Fibroblast of villous mesenchyme (primary cell): ENCODE measurements at regions not wholly inside any gene's neighbourhood (a gene's known extent, or its start where the extent isn't known, plus 50 kb on each side); places are given as distances from the start of the nearest gene placed in this dataset.
A peak's percentile ranks its signal among the peaks of the same experiment; 100 is the strongest.

ENCODE experiments used
- DNase-seq: peaks from one replicate; pipeline ENCODE4 v3.0.0-alpha.2; 2010; ENCODE audit warnings: low read depth
- H3K4me3 ChIP-seq: 2 replicates; pipeline ENCODE4 v1.5.1; 2011; ENCODE audit warnings: low read depth, mild to moderate bottlenecking, low read length
- CTCF ChIP-seq: IDR thresholded peaks from 2 replicates; pipeline ENCODE4 v1.5.1; 2012; ENCODE audit warnings: low read depth, mild to moderate bottlenecking, low read length; ENCODE audit not compliant: insufficient read depth

- no peak for DNase-seq
- TF ChIP-seq CTCF = no peak
- H3K4me3 ChIP-seq = no peak overlapping the region
Measured at GRCh38 chr7:11221984-11222383, 248.3 kb downstream of the PHF14 start.

- no peak for DNase-seq
- no peak overlapping the region for H3K4me3 ChIP-seq
- TF ChIP-seq CTCF = no peak
Measured at GRCh38 chr7:11224535-11224934, 250.9 kb downstream of the PHF14 start.

- H3K4me3 ChIP-seq = no peak overlapping the region
- DNase-seq = peak; percentile 20
- no peak for TF ChIP-seq CTCF
Measured at GRCh38 chr7:11228515-11228914, 254.8 kb downstream of the PHF14 start.

- DNase-seq = peak; percentile 33
- H3K4me3 ChIP-seq = no peak overlapping the region
- no peak for TF ChIP-seq CTCF
Measured at GRCh38 chr7:11231190-11231589, 257.5 kb downstream of the PHF14 start.

- no peak overlapping the region for H3K4me3 ChIP-seq
- no peak for DNase-seq
- no peak for TF ChIP-seq CTCF
Measured at GRCh38 chr7:11232462-11232861, 258.8 kb downstream of the PHF14 start.

GRCh38 chr7:11233871-11234270, 260.2 kb downstream of the PHF14 start:
- DNase-seq = no peak
- TF ChIP-seq CTCF = no peak

GRCh38 chr7:11235491-11235890, 261.8 kb downstream of the PHF14 start:
- no peak for TF ChIP-seq CTCF
- no peak overlapping the region for H3K4me3 ChIP-seq
- no peak for DNase-seq

More at GRCh38 chr7:11233871-11234270, 260.2 kb downstream of the PHF14 start:
- H3K4me3 ChIP-seq = no peak overlapping the region
